ENCODE measurements at regions not wholly inside any gene's neighbourhood (a gene's known extent, or its start where the extent isn't known, plus 50 kb on each side); places are given as distances from the start of the nearest gene placed in this dataset.

DNA sequence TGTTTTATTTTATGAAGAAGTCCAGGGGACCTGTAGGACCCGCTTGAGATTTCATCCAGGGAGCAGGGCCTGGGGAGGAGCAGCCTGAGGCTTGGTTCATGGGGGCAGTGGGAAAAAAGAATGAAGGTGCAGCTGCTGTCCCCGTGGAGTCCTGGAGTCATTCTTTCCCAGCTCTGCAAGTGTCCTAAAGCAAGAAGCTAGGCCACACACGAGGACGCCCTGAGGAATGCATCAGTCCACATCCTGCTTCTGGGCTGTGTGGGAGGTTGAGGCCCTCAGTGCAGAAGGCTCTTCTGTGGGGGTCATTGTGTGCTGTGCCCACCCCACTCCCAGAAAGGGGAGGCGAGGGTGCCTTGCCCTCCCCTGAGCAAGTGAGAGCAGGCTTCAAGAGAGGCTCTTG, 179.9 kb upstream of the HS6ST1 start:
- FAIRE-seq: no peak
- Histone ChIP-seq H3K36me3 (ENCODE audit: control insufficient read depth in 2 of 2, extremely low read depth in 1 of 2, insufficient read depth in 2 of 2, low read length in 2 of 2) (no peaks in the 10 kb centered on the region), H4K20me1 (ENCODE audit: control insufficient read depth, extremely low read depth, insufficient read depth, low read length) (no peaks in the 10 kb centered on the region), H3K9me1 (ENCODE audit: control insufficient read depth, extremely low read depth, insufficient read depth, low read length) (no peaks in the 10 kb centered on the region), H3K27me3 (ENCODE audit: control insufficient read depth, extremely low read depth, insufficient read depth, low read length) (no peaks in the 10 kb centered on the region), H3K4me2 (ENCODE audit: control insufficient read depth, extremely low read depth, insufficient read depth, low read depth, low read length) (no peak overlapping the region), H2AFZ (ENCODE audit: control insufficient read depth, low read length) (no peak overlapping the region), H3K79me2 (ENCODE audit: control insufficient read depth, insufficient read depth, low read length) (no peaks in the 10 kb centered on the region), H3K4me1 (ENCODE audit: control insufficient read depth, extremely low read depth, insufficient read depth, low read length) (no peaks in the 10 kb centered on the region), H3K9me3 (ENCODE audit: control insufficient read depth, low read depth, low read length) (no peaks in the 10 kb centered on the region), H3K4me3 (ENCODE audit: control insufficient read depth in 2 of 3, extremely low read depth in 1 of 3, insufficient read depth in 2 of 3, low read depth in 1 of 3, low read length in 3 of 3) (no peak overlapping the region), H3K9ac (ENCODE audit: control insufficient read depth, extremely low read depth, insufficient read depth, low read length) (no peak overlapping the region), H3K27ac (ENCODE audit: control insufficient read depth, insufficient read depth, low read length) (no peak overlapping the region)
- no peak for DNase-seq (ENCODE audit: low read depth, low spot score)
- dilution Hi-C loops (cut with MboI; ENCODE audit: extremely low pct_ligation_motif_present, low sequenced_read_pairs): no loop called here
- no peak for TF ChIP-seq EZH2 (IDR thresholded peaks at IDR 0.05; ENCODE audit: low read length)
- TF ChIP-seq, protein P1, sequence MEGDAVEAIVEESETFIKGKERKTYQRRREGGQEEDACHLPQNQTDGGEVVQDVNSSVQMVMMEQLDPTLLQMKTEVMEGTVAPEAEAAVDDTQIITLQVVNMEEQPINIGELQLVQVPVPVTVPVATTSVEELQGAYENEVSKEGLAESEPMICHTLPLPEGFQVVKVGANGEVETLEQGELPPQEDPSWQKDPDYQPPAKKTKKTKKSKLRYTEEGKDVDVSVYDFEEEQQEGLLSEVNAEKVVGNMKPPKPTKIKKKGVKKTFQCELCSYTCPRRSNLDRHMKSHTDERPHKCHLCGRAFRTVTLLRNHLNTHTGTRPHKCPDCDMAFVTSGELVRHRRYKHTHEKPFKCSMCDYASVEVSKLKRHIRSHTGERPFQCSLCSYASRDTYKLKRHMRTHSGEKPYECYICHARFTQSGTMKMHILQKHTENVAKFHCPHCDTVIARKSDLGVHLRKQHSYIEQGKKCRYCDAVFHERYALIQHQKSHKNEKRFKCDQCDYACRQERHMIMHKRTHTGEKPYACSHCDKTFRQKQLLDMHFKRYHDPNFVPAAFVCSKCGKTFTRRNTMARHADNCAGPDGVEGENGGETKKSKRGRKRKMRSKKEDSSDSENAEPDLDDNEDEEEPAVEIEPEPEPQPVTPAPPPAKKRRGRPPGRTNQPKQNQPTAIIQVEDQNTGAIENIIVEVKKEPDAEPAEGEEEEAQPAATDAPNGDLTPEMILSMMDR (optimal IDR thresholded peaks at IDR 0.05 in 1 of 3, IDR thresholded peaks at IDR 0.05 in 1 of 3, conservative IDR thresholded peaks at IDR 0.05 in 1 of 3; ENCODE audit: extremely low read depth in 1 of 3, insufficient read depth in 2 of 3, low read length in 3 of 3): no peak

DNA sequence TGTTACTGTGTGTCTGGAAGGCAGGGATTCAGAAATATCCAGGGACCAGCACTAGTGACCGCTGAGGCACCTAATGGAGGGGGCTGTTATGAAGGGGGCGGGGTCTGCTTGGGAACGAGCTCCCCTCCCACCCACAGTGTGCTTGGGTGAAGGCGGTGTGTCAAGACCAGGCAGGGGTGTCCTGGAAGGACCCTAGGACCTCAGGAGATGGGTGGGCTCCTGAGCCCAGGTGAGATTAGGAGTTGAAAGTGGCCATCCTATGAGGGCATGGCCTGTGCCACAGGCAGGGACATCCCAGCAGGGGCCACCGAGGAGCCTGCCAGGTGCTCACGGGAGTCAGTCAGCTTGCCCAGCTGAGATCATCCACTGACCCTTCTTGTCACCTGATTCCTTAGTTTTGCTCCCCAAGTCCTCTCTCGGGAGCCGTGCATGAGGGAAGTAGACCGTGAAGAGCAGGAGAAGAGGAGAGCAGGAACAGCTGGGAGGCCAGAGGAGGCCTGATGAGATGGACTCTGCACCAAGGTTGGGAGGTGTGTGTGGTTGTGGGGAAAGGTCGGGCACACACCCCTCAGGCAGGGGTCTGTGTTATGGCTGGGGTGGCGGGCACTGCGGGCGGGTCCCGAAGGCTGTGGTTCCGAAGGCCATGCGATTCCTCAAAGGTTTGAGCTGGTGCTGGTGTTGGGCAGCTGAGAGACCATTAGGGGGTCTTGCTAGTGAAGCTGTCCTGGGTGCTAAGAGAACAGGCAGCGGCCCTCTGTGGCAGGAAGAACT, 180.9 kb upstream of the HS6ST1 start:
- Histone ChIP-seq H3K36me3 (ENCODE audit: control insufficient read depth in 2 of 2, extremely low read depth in 1 of 2, insufficient read depth in 2 of 2, low read length in 2 of 2) (no peaks in the 10 kb centered on the region), H3K4me1 (ENCODE audit: control insufficient read depth, extremely low read depth, insufficient read depth, low read length) (no peaks in the 10 kb centered on the region), H4K20me1 (ENCODE audit: control insufficient read depth, extremely low read depth, insufficient read depth, low read length) (no peaks in the 10 kb centered on the region), H3K4me3 (ENCODE audit: control insufficient read depth in 2 of 3, extremely low read depth in 1 of 3, insufficient read depth in 2 of 3, low read depth in 1 of 3, low read length in 3 of 3) (no peak overlapping the region), H3K9ac (ENCODE audit: control insufficient read depth, extremely low read depth, insufficient read depth, low read length) (no peak overlapping the region), H3K27ac (ENCODE audit: control insufficient read depth, insufficient read depth, low read length) (no peak overlapping the region), H3K9me1 (ENCODE audit: control insufficient read depth, extremely low read depth, insufficient read depth, low read length) (no peaks in the 10 kb centered on the region), H3K4me2 (ENCODE audit: control insufficient read depth, extremely low read depth, insufficient read depth, low read depth, low read length) (no peak overlapping the region), H2AFZ (ENCODE audit: control insufficient read depth, low read length) (no peak overlapping the region), H3K79me2 (ENCODE audit: control insufficient read depth, insufficient read depth, low read length) (no peaks in the 10 kb centered on the region), H3K27me3 (ENCODE audit: control insufficient read depth, extremely low read depth, insufficient read depth, low read length) (no peaks in the 10 kb centered on the region), H3K9me3 (ENCODE audit: control insufficient read depth, low read depth, low read length) (no peaks in the 10 kb centered on the region)
- dilution Hi-C loops (cut with MboI; ENCODE audit: extremely low pct_ligation_motif_present, low sequenced_read_pairs): no loop called here
- TF ChIP-seq, protein P1 (optimal IDR thresholded peaks at IDR 0.05 in 1 of 3, IDR thresholded peaks at IDR 0.05 in 1 of 3, conservative IDR thresholded peaks at IDR 0.05 in 1 of 3; ENCODE audit: extremely low read depth in 1 of 3, insufficient read depth in 2 of 3, low read length in 3 of 3): no peak
- no peak for TF ChIP-seq EZH2 (IDR thresholded peaks at IDR 0.05; ENCODE audit: low read length)
- FAIRE-seq: no peak
- no peak for DNase-seq (ENCODE audit: low read depth, low spot score)
